ENCODE measurements at regions not wholly inside any gene's neighbourhood (a gene's known extent, or its start where the extent isn't known, plus 50 kb on each side); places are given as distances from the start of the nearest gene placed in this dataset.

- TF ChIP-seq EZH2phosphoT487 (IDR thresholded peaks at IDR 0.05; ENCODE audit: insufficient read depth, low read depth) (no peak), EZH2 (IDR thresholded peaks at IDR 0.05; ENCODE audit: insufficient read depth, poor library complexity, severe bottlenecking) (no peak)
Observed at GRCh38 chr14:101361044-101361443, 200.3 kb upstream of the DIO3 start.
